Body of pancreas (tissue), 4 donors: ENCODE measurements at regions not wholly inside any gene's neighbourhood (a gene's known extent, or its start where the extent isn't known, plus 50 kb on each side); places are given as distances from the start of the nearest gene placed in this dataset.

ENCODE experiments used
- ATAC-seq: fragments of 150-250 bp; one replicate; pipeline ENCODE4 v1.9.1; 2016
- DNase-seq, 4 donors: peaks; one replicate each; pipeline ENCODE4 v3.0.0-alpha.2; 2019
- H3K27ac ChIP-seq, 4 donors: fragments of 200-600 bp; sonication (generic); 1 replicate in 3 of 4; 2 replicates in 1 of 4; pipeline versions ENCODE4 v1.5.1 to v1.6.1; 2016 to 2019; ENCODE audit warnings: mild to moderate bottlenecking in 1 of 4, mixed read lengths in 1 of 4, moderate library complexity in 1 of 4
- H3K27me3 ChIP-seq, 2 donors: fragments of 200-600 bp; sonication (generic); one replicate each; pipeline ENCODE4 v1.6.0; 2016; ENCODE audit warnings: mild to moderate bottlenecking in 1 of 2
- H3K36me3 ChIP-seq, 2 donors: fragments of 200-600 bp; sonication (generic); replicated peaks in 1 of 2; 2 replicates each; pipeline ENCODE4 v1.5.1; 2016; ENCODE audit warnings: low read depth in 2 of 2; ENCODE audit not compliant: insufficient read depth in 1 of 2
- H3K4me1 ChIP-seq: fragments of 200-600 bp; sonication (generic); one replicate; pipeline ENCODE4 v1.6.0; 2016
- H3K4me3 ChIP-seq, 2 donors: fragments of 200-600 bp; sonication (generic); 1 replicate in 1 of 2; 2 replicates in 1 of 2; pipeline ENCODE4 v1.5.1; 2016 to 2019
- H3K9me3 ChIP-seq, 3 donors: fragments of 200-600 bp; sonication (generic); 1 replicate in 2 of 3; 2 replicates in 1 of 3; pipeline ENCODE4 v1.5.1; 2016
- POLR2A ChIP-seq, 3 donors: fragments of 450-650 bp; IDR thresholded peaks; one replicate each; pipeline ENCODE4 v1.6.1; 2016; ENCODE audit warnings: antibody characterized with exemption in 3 of 3, mild to moderate bottlenecking in 2 of 3
- WGBS, 2 donors: methylation state at CpG; one replicate each; pipeline ENCODE4 v1.1.5; 2017; 5-methylcytosine and 5-hydroxymethylcytosine counted together
- intact Hi-C: fragments of 100-400 bp; cut with DNase I; formaldehyde crosslinking; loops from one replicate; pipeline ENCODE4 v1.15.1; 2023
- TF ChIP-seq, protein P1 (sequence below), 7 experiments: fragments of 450-650 bp in 4 of 7; fragments of 200-600 bp in 3 of 7; sonication (generic) in 3 of 7; IDR thresholded peaks; one replicate each; pipeline ENCODE4 v1.5.1; 2016 to 2019; ENCODE audit warnings: antibody characterized with exemption in 7 of 7

DNA sequence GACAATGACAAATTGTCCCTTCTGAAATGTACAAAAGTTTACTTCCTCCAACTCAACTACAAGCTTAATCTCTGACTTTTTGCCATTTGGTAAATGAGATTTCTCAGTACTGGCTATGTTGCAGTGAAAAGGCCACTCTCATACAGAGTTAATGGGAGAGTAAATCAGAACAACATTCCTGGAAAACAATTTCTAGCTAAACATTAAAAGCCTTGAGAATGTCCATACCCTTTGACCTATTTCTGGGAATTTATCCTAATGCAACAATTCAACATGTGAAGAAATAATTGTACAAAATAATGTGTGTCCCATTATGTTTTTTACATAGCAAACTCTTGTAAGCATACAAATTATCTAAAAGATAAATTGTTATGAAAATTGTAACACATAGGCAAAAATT lies 56.3 kb upstream of the SPEF2 start:
- DNase-seq (no peak), ATAC-seq (no peak)
- no peaks in the 10 kb centered on the region for H3K9me3 ChIP-seq

DNA sequence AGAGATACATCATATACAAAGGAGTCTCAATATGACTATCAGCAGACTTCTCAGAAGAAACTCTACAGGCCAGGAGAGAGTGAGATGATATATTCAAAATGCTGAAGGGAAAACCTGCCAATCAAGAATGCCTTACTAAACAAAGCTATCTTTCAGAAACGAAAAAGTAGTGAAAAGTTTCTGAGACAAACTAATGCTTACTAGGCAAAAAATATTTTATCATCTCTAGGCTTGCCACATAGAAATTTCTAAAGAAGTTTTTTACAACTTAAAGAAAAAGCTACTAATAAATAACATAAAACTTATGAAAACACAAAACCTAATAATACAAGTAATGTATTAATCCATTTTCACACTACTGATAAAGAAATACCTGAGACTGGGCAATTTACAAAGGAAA lies 59.9 kb upstream of the SPEF2 start:
- Histone ChIP-seq H3K4me1 (no peaks in the 10 kb centered on the region), H3K27ac (no peak overlapping the region), H3K9me3 (no peaks in the 10 kb centered on the region), H3K36me3 (no peaks in the 10 kb centered on the region), H3K4me3 (no peak overlapping the region), H3K27me3 (no peaks in the 10 kb centered on the region)
- WGBS, 2 donors = 45 to 61% methylated on average over 1 of the region's 1 CpG
- no peak for TF ChIP-seq POLR2A (IDR thresholded peaks at IDR 0.05)
- intact Hi-C loops = no loop called here
- no peak for ATAC-seq
- DNase-seq = no peak

More for the DNA sequence above, 56.3 kb upstream of the SPEF2 start:
- H3K4me1 ChIP-seq = no peaks in the 10 kb centered on the region
- no peak overlapping the region for H3K4me3 ChIP-seq
- no peaks in the 10 kb centered on the region for H3K27me3 ChIP-seq
- intact Hi-C loops = no loop called here
- no peaks in the 10 kb centered on the region for H3K36me3 ChIP-seq
- H3K27ac ChIP-seq = no peak overlapping the region
- TF ChIP-seq POLR2A (IDR thresholded peaks at IDR 0.05) = no peak
- TF ChIP-seq, protein P1, sequence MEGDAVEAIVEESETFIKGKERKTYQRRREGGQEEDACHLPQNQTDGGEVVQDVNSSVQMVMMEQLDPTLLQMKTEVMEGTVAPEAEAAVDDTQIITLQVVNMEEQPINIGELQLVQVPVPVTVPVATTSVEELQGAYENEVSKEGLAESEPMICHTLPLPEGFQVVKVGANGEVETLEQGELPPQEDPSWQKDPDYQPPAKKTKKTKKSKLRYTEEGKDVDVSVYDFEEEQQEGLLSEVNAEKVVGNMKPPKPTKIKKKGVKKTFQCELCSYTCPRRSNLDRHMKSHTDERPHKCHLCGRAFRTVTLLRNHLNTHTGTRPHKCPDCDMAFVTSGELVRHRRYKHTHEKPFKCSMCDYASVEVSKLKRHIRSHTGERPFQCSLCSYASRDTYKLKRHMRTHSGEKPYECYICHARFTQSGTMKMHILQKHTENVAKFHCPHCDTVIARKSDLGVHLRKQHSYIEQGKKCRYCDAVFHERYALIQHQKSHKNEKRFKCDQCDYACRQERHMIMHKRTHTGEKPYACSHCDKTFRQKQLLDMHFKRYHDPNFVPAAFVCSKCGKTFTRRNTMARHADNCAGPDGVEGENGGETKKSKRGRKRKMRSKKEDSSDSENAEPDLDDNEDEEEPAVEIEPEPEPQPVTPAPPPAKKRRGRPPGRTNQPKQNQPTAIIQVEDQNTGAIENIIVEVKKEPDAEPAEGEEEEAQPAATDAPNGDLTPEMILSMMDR (IDR thresholded peaks at IDR 0.05) = no peak

DNA sequence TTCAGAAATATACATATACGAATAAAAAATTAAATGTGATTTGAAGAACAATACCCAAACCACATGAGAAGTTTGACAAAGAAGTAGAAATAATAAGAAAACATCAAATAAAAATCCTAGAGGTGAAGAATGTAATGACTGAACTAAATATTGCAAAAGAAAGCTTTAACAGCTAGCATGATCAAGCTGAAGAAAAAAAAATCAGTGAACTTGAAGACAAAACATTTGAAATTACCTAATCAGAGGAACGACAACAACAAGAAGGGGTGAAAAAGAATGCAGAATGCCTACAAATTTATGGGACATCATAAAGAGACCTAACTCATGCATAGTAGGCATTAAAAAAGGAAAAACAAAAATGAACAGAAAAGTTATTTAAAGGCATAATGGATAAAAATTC lies 60.5 kb upstream of the SPEF2 start:
- ATAC-seq = no peak
- no peak for TF ChIP-seq POLR2A (IDR thresholded peaks at IDR 0.05)
- TF ChIP-seq, protein P1 (IDR thresholded peaks at IDR 0.05) = no peak
- H3K4me1 ChIP-seq = no peaks in the 10 kb centered on the region
- 65 to 74% methylated on average over 2 of the region's 2 CpGs for WGBS, 2 donors
- no peaks in the 10 kb centered on the region for H3K9me3 ChIP-seq
- H3K27ac ChIP-seq = no peak overlapping the region
- H3K4me3 ChIP-seq = no peak overlapping the region
- no peaks in the 10 kb centered on the region for H3K36me3 ChIP-seq
- intact Hi-C loops = no loop called here
- no peaks in the 10 kb centered on the region for H3K27me3 ChIP-seq
- no peak for DNase-seq

DNA sequence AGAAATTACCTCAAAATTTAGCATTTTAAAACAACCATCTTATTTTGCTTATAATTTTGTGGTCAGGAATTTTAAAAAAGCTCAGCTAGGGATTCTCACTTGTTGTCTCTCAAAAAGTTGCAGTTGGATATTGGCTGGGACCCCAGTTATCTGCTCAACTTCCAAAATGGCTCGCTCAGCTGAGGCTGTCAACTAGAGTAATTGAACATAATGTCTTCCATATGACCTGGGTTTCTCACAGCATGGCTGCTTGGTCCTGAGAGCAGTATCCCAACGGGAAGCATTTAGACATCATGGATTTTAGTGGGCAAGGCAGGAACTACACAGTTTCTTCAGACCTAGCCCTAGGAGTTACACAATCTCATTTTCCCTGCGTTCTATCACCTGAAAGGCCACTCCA lies 63.6 kb upstream of the SPEF2 start:
- Histone ChIP-seq H3K27ac (no peak overlapping the region), H3K4me1 (no peaks in the 10 kb centered on the region), H3K36me3 (no peaks in the 10 kb centered on the region), H3K27me3 (no peaks in the 10 kb centered on the region), H3K9me3 (no peaks in the 10 kb centered on the region), H3K4me3 (no peak overlapping the region)
- 60 to 63% methylated on average over 3 of the region's 3 CpGs for WGBS, 2 donors
- TF ChIP-seq, protein P1 (IDR thresholded peaks at IDR 0.05) = no peak
- no peak for TF ChIP-seq POLR2A (IDR thresholded peaks at IDR 0.05)
- intact Hi-C loops = no loop called here
- no peak for DNase-seq
- ATAC-seq = no peak

DNA sequence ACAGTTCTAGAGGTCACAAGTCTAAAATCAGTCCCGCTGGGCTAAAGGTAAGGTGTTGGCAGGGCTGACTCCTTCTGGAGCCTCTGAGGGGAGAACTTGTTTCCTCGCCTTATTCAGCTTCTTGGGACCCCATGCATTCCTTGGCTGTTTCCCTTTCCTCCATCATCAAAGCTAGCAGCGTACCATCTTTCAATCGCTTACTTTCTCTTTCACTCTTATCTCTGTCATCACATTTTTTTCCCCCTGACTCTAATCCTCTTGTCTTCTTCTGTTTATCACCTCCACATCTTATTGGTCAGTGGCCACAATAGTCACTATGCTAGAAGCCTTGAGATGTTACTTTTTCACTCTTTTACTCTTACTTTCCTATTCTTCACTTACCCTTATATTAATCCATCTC lies 72.5 kb upstream of the SPEF2 start:
- intact Hi-C loops = no loop called here
- 76 to 79% methylated on average over 4 of the region's 4 CpGs for WGBS, 2 donors
- TF ChIP-seq, protein P1 (IDR thresholded peaks at IDR 0.05) = no peak
- TF ChIP-seq POLR2A (IDR thresholded peaks at IDR 0.05) = no peak

More for the DNA sequence above, 72.5 kb upstream of the SPEF2 start:
- Histone ChIP-seq H3K27me3 (no peaks in the 10 kb centered on the region), H3K9me3 (no peaks in the 10 kb centered on the region), H3K4me3 (no peak overlapping the region), H3K27ac (no peak overlapping the region), H3K4me1 (no peaks in the 10 kb centered on the region), H3K36me3 (no peaks in the 10 kb centered on the region)
- no peak for ATAC-seq
- no peak for DNase-seq
